PFSK-1 (cell line): ENCODE measurements at regions not wholly inside any gene's neighbourhood (a gene's known extent, or its start where the extent isn't known, plus 50 kb on each side); places are given as distances from the start of the nearest gene placed in this dataset.

Experiments
- FOXP2 ChIP-seq: optimal IDR thresholded peaks from 2 replicates; pipeline ENCODE3; 2011; ENCODE audit warnings: borderline replicate concordance, control low read depth, inconsistent platforms; ENCODE audit not compliant: insufficient read depth; ENCODE audit errors: extremely low read length, extremely low read depth
- POLR2AphosphoS5 ChIP-seq: IDR thresholded peaks from 2 replicates; pipeline ENCODE4 v1.6.1; 2012; ENCODE audit warnings: low read depth, mild to moderate bottlenecking, control low read depth, low read length, moderate library complexity
- SIN3A ChIP-seq: IDR thresholded peaks from 2 replicates; pipeline ENCODE4 v1.6.1; 2012; ENCODE audit warnings: mild to moderate bottlenecking, low read length, moderate library complexity, borderline replicate concordance; ENCODE audit not compliant: insufficient read depth
- TAF1 ChIP-seq: IDR thresholded peaks from 2 replicates; pipeline ENCODE4 v1.6.1; 2012; ENCODE audit warnings: low read length, control low read depth, borderline replicate concordance; ENCODE audit not compliant: insufficient read depth
- TF ChIP-seq, protein P1 (sequence below), 2 experiments: IDR thresholded peaks; 2 replicates each; pipeline versions ENCODE4 v1.6.1 to v1.8.0; 2011 to 2012; ENCODE audit warnings: low read depth in 2 of 2, low read length in 2 of 2, control low read depth in 1 of 2, inconsistent platforms in 1 of 2, mild to moderate bottlenecking in 1 of 2, moderate library complexity in 1 of 2; ENCODE audit not compliant: insufficient read depth in 1 of 2

DNA sequence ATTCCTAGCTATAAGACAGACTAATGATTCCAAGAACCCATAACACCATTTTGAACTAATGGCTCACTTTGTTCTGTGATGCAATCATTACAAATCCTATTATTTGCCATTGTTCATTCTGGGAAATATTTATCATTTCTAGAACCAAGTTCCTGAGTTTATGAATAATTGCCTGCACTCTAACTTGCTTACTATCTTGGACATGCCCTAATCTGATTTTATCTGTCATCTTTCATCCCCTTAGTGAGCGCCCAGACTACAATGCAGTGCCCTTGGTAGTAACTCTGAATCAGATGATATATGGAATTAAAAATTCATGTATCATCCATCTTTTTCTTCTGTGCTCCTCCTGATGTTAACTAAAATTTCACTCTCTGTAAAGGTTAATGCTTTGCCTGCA is 703.1 kb upstream of the MDGA2 start:
- TF ChIP-seq SIN3A, result no peak
- TF ChIP-seq, protein P1, sequence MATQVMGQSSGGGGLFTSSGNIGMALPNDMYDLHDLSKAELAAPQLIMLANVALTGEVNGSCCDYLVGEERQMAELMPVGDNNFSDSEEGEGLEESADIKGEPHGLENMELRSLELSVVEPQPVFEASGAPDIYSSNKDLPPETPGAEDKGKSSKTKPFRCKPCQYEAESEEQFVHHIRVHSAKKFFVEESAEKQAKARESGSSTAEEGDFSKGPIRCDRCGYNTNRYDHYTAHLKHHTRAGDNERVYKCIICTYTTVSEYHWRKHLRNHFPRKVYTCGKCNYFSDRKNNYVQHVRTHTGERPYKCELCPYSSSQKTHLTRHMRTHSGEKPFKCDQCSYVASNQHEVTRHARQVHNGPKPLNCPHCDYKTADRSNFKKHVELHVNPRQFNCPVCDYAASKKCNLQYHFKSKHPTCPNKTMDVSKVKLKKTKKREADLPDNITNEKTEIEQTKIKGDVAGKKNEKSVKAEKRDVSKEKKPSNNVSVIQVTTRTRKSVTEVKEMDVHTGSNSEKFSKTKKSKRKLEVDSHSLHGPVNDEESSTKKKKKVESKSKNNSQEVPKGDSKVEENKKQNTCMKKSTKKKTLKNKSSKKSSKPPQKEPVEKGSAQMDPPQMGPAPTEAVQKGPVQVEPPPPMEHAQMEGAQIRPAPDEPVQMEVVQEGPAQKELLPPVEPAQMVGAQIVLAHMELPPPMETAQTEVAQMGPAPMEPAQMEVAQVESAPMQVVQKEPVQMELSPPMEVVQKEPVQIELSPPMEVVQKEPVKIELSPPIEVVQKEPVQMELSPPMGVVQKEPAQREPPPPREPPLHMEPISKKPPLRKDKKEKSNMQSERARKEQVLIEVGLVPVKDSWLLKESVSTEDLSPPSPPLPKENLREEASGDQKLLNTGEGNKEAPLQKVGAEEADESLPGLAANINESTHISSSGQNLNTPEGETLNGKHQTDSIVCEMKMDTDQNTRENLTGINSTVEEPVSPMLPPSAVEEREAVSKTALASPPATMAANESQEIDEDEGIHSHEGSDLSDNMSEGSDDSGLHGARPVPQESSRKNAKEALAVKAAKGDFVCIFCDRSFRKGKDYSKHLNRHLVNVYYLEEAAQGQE (IDR thresholded peaks at IDR 0.05; ENCODE audit: insufficient read depth in 1 of 2, low read depth in 2 of 2, low read length in 2 of 2), result no peak
- no peak for TF ChIP-seq FOXP2
- no peak for TF ChIP-seq TAF1
- no peak for TF ChIP-seq POLR2AphosphoS5

DNA sequence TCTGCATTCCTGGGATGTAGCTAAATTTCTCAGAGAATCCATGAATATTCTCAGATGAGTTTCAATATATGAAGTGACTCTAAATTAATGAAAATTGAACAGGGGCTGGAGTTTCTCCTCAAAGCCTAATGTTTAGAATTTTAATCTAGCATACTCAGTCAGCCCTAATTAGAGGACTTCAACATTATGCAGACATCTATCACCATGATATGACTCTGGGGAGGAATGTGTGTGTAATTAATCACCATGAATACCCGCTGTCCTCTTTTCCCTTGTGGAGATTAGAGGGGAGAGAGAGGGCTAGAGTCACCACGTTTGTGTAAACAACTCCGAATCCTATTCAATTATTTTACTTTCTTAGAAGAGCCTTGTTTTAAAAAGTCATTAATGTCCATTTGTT is 698.6 kb upstream of the MDGA2 start:
- TF ChIP-seq POLR2AphosphoS5 (no peak), TAF1 (no peak), FOXP2 (no peak), SIN3A (no peak)
- TF ChIP-seq, protein P1 (IDR thresholded peaks at IDR 0.05; ENCODE audit: insufficient read depth in 1 of 2, low read depth in 2 of 2, low read length in 2 of 2), result no peak

DNA sequence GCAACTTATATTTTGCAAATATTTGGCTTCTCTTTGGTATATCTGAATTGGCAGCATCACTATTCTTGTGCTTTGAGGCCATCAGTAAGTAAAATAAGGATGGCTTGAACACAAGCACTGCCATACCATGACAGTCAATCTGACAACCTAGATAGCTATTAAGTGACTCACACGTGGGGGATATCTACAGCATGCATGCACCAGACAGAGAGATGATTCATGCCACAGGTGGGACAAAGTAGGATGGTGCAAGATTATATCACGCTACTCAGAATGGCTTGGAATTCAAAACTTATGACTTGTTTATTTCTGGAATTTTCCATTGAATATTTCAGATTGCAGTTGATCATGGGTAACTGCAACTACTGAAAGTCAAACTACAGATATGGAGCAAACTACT is 675.6 kb upstream of the MDGA2 start:
- TF ChIP-seq, protein P1 (IDR thresholded peaks at IDR 0.05; ENCODE audit: insufficient read depth in 1 of 2, low read depth in 2 of 2, low read length in 2 of 2), result no peak
- TF ChIP-seq TAF1, result no peak
- no peak for TF ChIP-seq POLR2AphosphoS5
- TF ChIP-seq SIN3A, result no peak
- TF ChIP-seq FOXP2, result no peak

DNA sequence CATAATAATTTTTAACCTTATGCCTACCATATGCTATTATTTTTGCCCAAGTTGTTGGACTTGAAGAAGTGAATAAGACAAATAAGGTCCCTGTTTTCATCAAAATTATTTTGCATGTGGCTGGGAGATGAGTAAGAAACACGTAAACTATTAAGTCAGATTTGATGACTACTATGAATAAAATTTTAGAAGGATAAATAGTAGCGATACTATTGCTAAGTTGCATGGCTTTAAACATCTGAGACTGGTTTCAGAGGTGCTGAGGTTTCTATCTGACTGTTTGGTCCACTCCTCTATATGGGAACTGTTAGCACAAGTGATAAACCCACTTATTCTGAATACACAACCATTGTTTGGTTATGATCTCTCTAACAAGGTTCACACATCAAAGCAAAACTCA is 674.3 kb upstream of the MDGA2 start:
- TF ChIP-seq FOXP2 (no peak), POLR2AphosphoS5 (no peak), SIN3A (no peak), TAF1 (no peak)
- TF ChIP-seq, protein P1 (IDR thresholded peaks at IDR 0.05; ENCODE audit: insufficient read depth in 1 of 2, low read depth in 2 of 2, low read length in 2 of 2), result no peak

DNA sequence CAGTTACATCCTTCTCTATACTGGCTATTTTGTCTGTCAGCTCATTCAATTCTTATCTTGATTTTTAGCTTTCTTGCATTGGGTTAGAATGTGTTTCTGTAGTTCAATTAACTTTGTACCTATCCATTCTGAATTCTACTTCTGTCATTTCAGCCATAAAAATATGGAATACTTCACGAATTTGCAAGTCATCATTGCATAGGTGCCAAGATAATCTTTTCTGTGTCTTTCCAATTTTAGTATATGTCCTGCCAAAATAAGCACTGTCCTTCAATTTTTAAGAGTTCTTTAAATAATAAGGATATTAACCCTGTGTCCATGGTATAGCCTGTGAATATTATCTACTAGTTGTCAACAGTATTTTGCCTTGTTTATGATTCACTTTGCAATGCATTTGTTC is 665.7 kb upstream of the MDGA2 start:
- TF ChIP-seq POLR2AphosphoS5 (no peak), TAF1 (no peak), SIN3A (no peak), FOXP2 (no peak)
- TF ChIP-seq, protein P1 (IDR thresholded peaks at IDR 0.05; ENCODE audit: insufficient read depth in 1 of 2, low read depth in 2 of 2, low read length in 2 of 2), result no peak
